GM12872 (cell line): ENCODE measurements at regions not wholly inside any gene's neighbourhood (a gene's known extent, or its start where the extent isn't known, plus 50 kb on each side); places are given as distances from the start of the nearest gene placed in this dataset.

Experiments used
- TF ChIP-seq, protein P1 (sequence below): IDR thresholded peaks from 3 replicates; pipeline ENCODE4 v1.5.1; 2011; ENCODE audit warnings: low read depth, mild to moderate bottlenecking, low read length, moderate library complexity; ENCODE audit not compliant: insufficient read depth

DNA sequence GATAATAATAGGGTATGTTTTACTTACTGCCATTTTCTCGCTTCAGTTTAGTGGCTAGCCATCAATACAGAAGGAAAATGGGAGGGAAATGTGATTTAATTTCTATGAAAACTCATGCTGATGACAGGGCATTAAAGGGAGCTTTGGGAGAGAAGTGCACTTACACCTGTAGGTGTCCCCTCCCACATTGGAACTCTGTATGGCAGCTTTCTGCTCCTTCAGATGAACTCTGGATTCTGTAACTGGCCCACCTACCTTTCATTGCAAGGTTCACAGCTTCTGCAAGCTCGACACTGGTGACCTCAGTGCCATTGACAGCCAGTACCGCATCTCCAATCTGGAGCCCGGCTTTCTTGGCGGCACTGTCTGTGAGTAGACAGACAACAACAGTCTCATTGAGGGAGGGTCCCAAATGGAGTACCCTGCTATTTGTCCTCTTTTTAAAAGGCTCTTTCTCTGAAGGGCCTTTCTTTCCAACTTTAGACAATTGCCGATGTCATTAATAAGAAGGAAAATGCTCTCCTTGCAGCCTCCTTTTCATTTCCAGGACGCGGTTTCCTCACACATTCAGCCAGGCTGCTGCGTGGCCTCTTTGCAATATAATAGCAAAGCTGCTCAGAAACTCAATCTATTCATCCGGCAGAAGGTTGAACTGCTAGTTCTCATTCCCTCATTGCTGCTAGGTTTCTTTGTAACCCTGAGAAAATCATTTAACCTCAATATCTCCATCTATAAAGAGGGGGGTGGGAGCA, 63.6 kb downstream of the NUDT12 start:
- TF ChIP-seq, protein P1, sequence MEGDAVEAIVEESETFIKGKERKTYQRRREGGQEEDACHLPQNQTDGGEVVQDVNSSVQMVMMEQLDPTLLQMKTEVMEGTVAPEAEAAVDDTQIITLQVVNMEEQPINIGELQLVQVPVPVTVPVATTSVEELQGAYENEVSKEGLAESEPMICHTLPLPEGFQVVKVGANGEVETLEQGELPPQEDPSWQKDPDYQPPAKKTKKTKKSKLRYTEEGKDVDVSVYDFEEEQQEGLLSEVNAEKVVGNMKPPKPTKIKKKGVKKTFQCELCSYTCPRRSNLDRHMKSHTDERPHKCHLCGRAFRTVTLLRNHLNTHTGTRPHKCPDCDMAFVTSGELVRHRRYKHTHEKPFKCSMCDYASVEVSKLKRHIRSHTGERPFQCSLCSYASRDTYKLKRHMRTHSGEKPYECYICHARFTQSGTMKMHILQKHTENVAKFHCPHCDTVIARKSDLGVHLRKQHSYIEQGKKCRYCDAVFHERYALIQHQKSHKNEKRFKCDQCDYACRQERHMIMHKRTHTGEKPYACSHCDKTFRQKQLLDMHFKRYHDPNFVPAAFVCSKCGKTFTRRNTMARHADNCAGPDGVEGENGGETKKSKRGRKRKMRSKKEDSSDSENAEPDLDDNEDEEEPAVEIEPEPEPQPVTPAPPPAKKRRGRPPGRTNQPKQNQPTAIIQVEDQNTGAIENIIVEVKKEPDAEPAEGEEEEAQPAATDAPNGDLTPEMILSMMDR: no peak

DNA sequence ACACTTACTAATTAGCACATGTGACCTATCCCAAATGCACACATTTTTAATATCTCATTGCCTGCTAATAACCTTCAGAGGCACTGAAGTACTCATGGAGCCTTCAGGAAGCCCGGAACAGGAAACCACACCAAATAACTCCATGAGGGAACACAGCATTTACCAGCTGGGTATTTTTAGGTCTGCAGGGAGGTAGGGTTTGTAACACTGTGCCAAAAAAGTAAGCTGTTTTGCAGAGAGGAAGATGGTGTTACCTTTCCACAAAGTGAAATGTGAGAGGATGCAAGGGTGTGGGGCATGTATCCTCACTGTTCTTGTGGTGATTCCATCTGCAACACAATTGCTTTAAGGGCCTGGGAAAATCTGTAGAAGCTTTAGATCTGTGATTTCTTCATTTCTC, 64.4 kb downstream of the NUDT12 start:
- TF ChIP-seq, protein P1: no peak

DNA sequence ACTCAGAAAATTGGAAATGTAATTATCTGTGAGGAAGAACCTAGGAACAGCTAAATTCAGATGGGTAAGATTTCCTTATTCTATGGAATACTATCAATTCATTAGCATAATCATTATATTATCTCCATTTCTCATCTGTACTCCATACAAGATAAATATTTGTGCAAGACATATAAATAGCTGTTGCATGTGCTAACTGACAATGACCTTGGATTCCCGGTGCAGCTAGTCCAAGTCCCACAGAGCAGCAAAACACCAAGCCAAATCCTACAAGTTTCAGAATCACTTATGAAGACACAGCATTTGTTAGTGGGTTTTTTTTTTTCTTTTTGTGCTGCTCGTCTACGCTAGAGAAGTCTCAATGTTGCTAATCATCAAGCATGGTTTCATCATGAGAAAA, 64.8 kb downstream of the NUDT12 start:
- TF ChIP-seq, protein P1: no peak

DNA sequence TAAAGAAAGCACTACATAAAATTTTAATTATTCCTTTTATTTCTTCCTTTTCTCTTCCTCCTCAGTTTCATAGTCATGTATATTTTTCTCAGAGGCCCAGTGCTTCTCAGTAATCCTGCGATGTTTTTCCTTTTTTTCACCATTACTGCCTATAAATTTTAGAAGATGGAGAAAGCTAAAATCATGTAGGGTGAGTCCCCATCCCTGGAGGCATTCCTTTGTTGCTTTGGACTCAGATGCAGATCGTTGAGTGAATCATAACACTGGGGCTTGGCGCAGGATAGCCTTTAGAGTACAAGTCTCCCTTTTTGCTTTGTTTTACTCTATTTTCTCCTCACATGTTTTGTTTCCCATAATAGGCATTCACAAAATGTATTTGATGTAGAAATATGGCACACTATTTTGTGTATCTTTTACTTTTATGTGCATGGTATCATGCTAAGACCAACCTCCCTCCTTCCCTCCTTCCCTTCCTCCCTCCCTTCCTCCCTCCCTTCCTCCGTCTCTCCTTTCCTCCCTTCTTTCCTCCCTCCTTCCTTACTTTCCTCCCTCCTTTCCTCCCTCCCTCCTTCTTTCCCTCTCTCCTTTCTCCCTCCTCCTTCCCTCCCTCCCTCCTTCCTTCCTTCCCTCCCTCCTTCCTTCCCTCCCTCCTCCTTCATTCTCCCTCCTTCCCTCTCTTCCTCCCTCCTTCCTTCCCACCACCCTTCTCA, 72.4 kb downstream of the NUDT12 start:
- TF ChIP-seq, protein P1: no peak

DNA sequence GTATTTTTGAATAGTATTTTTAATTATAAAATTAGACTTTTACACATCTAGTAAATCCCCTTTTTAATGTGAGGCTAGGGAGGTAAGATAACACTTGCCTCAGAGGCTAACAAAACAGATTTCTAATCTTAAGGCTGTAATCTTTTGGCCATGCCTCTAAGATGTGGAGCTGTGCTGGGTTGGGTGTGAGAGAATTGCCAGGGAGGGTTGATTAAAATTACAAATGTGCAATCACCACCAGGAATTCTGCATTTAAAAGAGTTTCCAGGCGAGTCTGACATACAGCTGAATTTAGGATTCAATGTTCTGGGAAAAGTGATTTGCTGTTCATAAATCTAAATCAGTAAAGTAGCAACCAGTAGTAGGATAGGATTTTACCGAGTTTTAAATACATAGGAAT, 73.3 kb downstream of the NUDT12 start:
- TF ChIP-seq, protein P1: no peak

DNA sequence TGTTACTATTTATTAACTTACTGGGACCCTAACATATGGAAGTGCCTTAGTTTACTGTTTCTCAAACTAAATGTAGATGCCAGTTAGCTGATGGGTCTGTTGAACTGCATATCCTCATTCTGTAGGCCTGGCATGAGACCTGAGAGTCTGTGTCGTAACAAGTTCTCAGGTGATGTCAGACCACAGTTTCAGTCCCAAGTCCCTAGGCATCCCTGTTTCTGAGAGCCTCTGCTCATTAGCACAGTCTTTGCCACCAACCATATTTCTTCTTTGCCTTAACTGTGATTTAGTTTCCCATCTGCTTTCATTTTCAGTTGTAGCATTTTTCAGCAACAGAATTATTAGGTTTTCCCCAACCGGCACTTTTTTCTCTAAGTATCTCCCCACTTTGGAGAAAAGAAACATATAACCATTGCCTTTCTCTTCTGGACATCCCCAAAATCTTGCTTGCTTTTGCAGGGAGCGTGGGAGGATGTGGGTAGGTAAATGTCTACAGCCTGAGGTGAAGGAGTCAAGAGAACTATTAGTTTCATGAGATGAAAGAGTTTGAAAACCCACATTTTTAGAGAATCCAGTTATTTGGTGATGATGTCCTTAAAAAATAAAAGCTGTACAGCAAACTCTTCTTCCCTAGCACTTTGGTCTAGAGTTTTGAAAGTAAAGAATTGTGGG, 74.6 kb downstream of the NUDT12 start:
- TF ChIP-seq, protein P1: no peak

DNA sequence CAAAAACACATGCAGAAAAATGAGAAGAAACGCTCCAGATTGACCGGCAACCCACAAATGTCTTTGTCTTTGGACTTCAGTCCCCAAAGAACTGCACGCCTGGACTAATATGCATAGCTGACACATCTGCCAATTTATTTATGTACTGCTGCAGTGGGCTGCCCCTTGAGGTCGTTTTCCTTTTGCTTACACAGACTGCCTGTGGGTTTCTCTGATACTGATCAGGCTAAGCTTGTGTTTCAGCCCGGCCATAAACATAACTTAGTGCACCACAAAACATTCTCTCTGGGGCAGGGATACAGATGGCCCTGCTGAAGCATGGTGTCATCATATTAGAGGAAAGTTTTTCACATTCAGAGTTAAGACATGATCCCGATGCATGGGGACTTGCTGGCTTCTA, 75.4 kb downstream of the NUDT12 start:
- TF ChIP-seq, protein P1: no peak
